ACC112 (cell line): ENCODE measurements at regions not wholly inside any gene's neighbourhood (a gene's known extent, or its start where the extent isn't known, plus 50 kb on each side); places are given as distances from the start of the nearest gene placed in this dataset.

Experiments used
- H2AFZ ChIP-seq: fragments of 200-600 bp; sonication (generic); one replicate; pipeline ENCODE4 v1.6.0; 2017; ENCODE audit warnings: antibody characterized with exemption, low read length; ENCODE audit not compliant: unreplicated experiment
- H3K27ac ChIP-seq: fragments of 200-600 bp; sonication (generic); 2 replicates; pipeline ENCODE4 v1.5.1; 2014; ENCODE audit warnings: low read depth, mild to moderate bottlenecking, antibody characterized with exemption, low read length, moderate library complexity
- H3K27me3 ChIP-seq: fragments of 200-600 bp; sonication (generic); 2 replicates; pipeline ENCODE4 v1.6.1; 2014; ENCODE audit warnings: mild to moderate bottlenecking, antibody characterized with exemption, low read length, moderate library complexity, mixed read lengths; ENCODE audit not compliant: insufficient read depth
- H3K36me3 ChIP-seq: fragments of 200-600 bp; sonication (generic); 2 replicates; pipeline ENCODE4 v1.6.1; 2016; ENCODE audit warnings: mild to moderate bottlenecking, antibody characterized with exemption, low read length, moderate library complexity, mixed read lengths; ENCODE audit not compliant: insufficient read depth
- H3K4me1 ChIP-seq: fragments of 200-600 bp; sonication (generic); one replicate; pipeline ENCODE4 v1.6.1; 2016; ENCODE audit warnings: low read length, mixed read lengths; ENCODE audit not compliant: insufficient read depth, unreplicated experiment, control insufficient read depth
- H3K4me3 ChIP-seq: fragments of 200-600 bp; sonication (generic); 2 replicates; pipeline ENCODE4 v1.5.1; 2014; ENCODE audit warnings: mild to moderate bottlenecking, low read depth, low read length
- H3K79me2 ChIP-seq: fragments of 200-600 bp; sonication (generic); one replicate; pipeline ENCODE4 v1.6.0; 2016; ENCODE audit warnings: low read length; ENCODE audit not compliant: control insufficient read depth, unreplicated experiment, insufficient read depth

GRCh38 chr3:157683668-157684067, 180.5 kb upstream of the VEPH1 start:
- Histone ChIP-seq H3K4me1 (no peaks in the 10 kb centered on the region), H3K27ac (no peak overlapping the region), H3K79me2 (no peaks in the 10 kb centered on the region), H3K27me3 (peaks cover 25% of the 10 kb centered on the region), H2AFZ (no peak overlapping the region), H3K36me3 (no peaks in the 10 kb centered on the region), H3K4me3 (no peak overlapping the region)

GRCh38 chr3:157672061-157672460, 168.8 kb upstream of the VEPH1 start:
- H3K4me3 ChIP-seq, result no peak overlapping the region
- no peaks in the 10 kb centered on the region for H3K4me1 ChIP-seq
- H3K36me3 ChIP-seq, result no peaks in the 10 kb centered on the region
- H2AFZ ChIP-seq, result no peak overlapping the region
- no peaks in the 10 kb centered on the region for H3K79me2 ChIP-seq
- H3K27me3 ChIP-seq, result no peaks in the 10 kb centered on the region
- no peak overlapping the region for H3K27ac ChIP-seq

GRCh38 chr3:157671656-157672055, 168.4 kb upstream of the VEPH1 start:
- H3K4me3 ChIP-seq, result no peak overlapping the region
- no peak overlapping the region for H3K27ac ChIP-seq
- no peaks in the 10 kb centered on the region for H3K79me2 ChIP-seq
- H3K27me3 ChIP-seq, result no peaks in the 10 kb centered on the region
- H2AFZ ChIP-seq, result no peak overlapping the region
- no peaks in the 10 kb centered on the region for H3K36me3 ChIP-seq
- H3K4me1 ChIP-seq, result no peaks in the 10 kb centered on the region

GRCh38 chr3:157669416-157669815, 166.2 kb upstream of the VEPH1 start:
- Histone ChIP-seq H3K27ac (no peak overlapping the region), H3K36me3 (no peaks in the 10 kb centered on the region)

GRCh38 chr3:157667493-157667892, 164.3 kb upstream of the VEPH1 start:
- H3K27ac ChIP-seq, result no peak overlapping the region
- no peak overlapping the region for H3K4me3 ChIP-seq
- H2AFZ ChIP-seq, result no peak overlapping the region
- no peaks in the 10 kb centered on the region for H3K36me3 ChIP-seq
- H3K79me2 ChIP-seq, result no peaks in the 10 kb centered on the region
- H3K27me3 ChIP-seq, result no peaks in the 10 kb centered on the region
- H3K4me1 ChIP-seq, result no peaks in the 10 kb centered on the region

More at GRCh38 chr3:157669416-157669815, 166.2 kb upstream of the VEPH1 start:
- no peaks in the 10 kb centered on the region for H3K79me2 ChIP-seq
- H3K4me1 ChIP-seq, result no peaks in the 10 kb centered on the region
- H2AFZ ChIP-seq, result no peak overlapping the region
- H3K4me3 ChIP-seq, result no peak overlapping the region
- no peaks in the 10 kb centered on the region for H3K27me3 ChIP-seq

- Histone ChIP-seq H3K4me3 (no peak overlapping the region), H3K36me3 (no peaks in the 10 kb centered on the region), H3K27me3 (peaks cover 20% of the 10 kb centered on the region; the same call in 1 of the 2 replicates), H3K79me2 (no peaks in the 10 kb centered on the region), H3K27ac (no peak overlapping the region), H3K4me1 (no peaks in the 10 kb centered on the region), H2AFZ (no peak overlapping the region)
Measured at GRCh38 chr3:157662171-157662570, 159.0 kb upstream of the VEPH1 start.

GRCh38 chr3:157660847-157661246, 157.6 kb upstream of the VEPH1 start:
- no peaks in the 10 kb centered on the region for H3K79me2 ChIP-seq
- H3K36me3 ChIP-seq, result no peaks in the 10 kb centered on the region
- H3K27me3 ChIP-seq, result peaks cover 27% of the 10 kb centered on the region
- no peak overlapping the region for H3K4me3 ChIP-seq
- no peaks in the 10 kb centered on the region for H3K4me1 ChIP-seq
- H2AFZ ChIP-seq, result no peak overlapping the region
- H3K27ac ChIP-seq, result no peak overlapping the region

- H3K79me2 ChIP-seq, result no peaks in the 10 kb centered on the region
- H3K36me3 ChIP-seq, result no peaks in the 10 kb centered on the region
- no peak overlapping the region for H3K27ac ChIP-seq
- H3K4me3 ChIP-seq, result no peak overlapping the region
- H3K4me1 ChIP-seq, result peaks cover 4% of the 10 kb centered on the region
- peaks cover 11% of the 10 kb centered on the region; the same call in 1 of the 2 replicates for H3K27me3 ChIP-seq
- no peak overlapping the region for H2AFZ ChIP-seq
Measured at GRCh38 chr3:157652366-157652765, 149.2 kb upstream of the VEPH1 start.

- Histone ChIP-seq H3K4me1 (peaks cover 4% of the 10 kb centered on the region), H2AFZ (no peak overlapping the region), H3K27me3 (peaks cover 10% of the 10 kb centered on the region; the same call in 1 of the 2 replicates), H3K79me2 (no peaks in the 10 kb centered on the region), H3K4me3 (no peak overlapping the region), H3K36me3 (no peaks in the 10 kb centered on the region), H3K27ac (no peak overlapping the region)
Measured at GRCh38 chr3:157650699-157651098, 147.5 kb upstream of the VEPH1 start.

- H3K4me1 ChIP-seq, result peaks cover 4% of the 10 kb centered on the region
- no peak overlapping the region for H2AFZ ChIP-seq
- no peaks in the 10 kb centered on the region for H3K36me3 ChIP-seq
- no peaks in the 10 kb centered on the region for H3K79me2 ChIP-seq
- H3K27ac ChIP-seq, result no peak overlapping the region
- H3K4me3 ChIP-seq, result no peak overlapping the region
- peaks cover 13% of the 10 kb centered on the region; the same call in 1 of the 2 replicates for H3K27me3 ChIP-seq
Measured at GRCh38 chr3:157650172-157650571, 147.0 kb upstream of the VEPH1 start.

- Histone ChIP-seq H3K27ac (no peak overlapping the region), H2AFZ (peak overlapping the region; percentile 34), H3K4me1 (peaks cover 4% of the 10 kb centered on the region), H3K36me3 (no peaks in the 10 kb centered on the region), H3K79me2 (no peaks in the 10 kb centered on the region), H3K27me3 (peaks cover 13% of the 10 kb centered on the region; the same call in 1 of the 2 replicates), H3K4me3 (no peak overlapping the region)
Measured at GRCh38 chr3:157649511-157649910, 146.3 kb upstream of the VEPH1 start.
